CD4-positive, alpha-beta memory T cell (primary cell): ENCODE measurements at regions not wholly inside any gene's neighbourhood (a gene's known extent, or its start where the extent isn't known, plus 50 kb on each side); places are given as distances from the start of the nearest gene placed in this dataset.
"Not testable (repeated sequence)": the region's sequence is repeated elsewhere in the genome, so short reads cannot be mapped to it uniquely, and the experiment has no call there.

Experiments
- CTCF ChIA-PET: fragments of 350-600 bp; sonication (Branson Sonifier 250); formaldehyde crosslinking; loops from one replicate; lab custom pipeline; 2021; ENCODE audit warnings: inconsistent platforms; ENCODE audit not compliant: partially characterized antibody; lab: Charles Lee
- POLR2A ChIA-PET: fragments of 350-600 bp; sonication (Branson Sonifier 250); formaldehyde crosslinking; loops from one replicate; lab custom pipeline; 2021; ENCODE audit not compliant: partially characterized antibody; lab: Charles Lee
- DNase-seq, 5 donors: peaks; one replicate each; pipeline versions ENCODE4 v3.0.0 to v3.0.0-alpha.2; 2020 to 2022; ENCODE audit warnings: mixed read lengths in 1 of 5
- H3K27ac ChIP-seq: one replicate; pipeline ENCODE4 v1.7.0; 2013; ENCODE audit warnings: low read depth, low read length
- H3K27me3 ChIP-seq: 2 replicates; pipeline ENCODE4 v1.7.0; 2013; ENCODE audit warnings: mild to moderate bottlenecking, low read length, moderate library complexity; ENCODE audit not compliant: insufficient read depth
- H3K36me3 ChIP-seq: 2 replicates; pipeline ENCODE4 v1.7.0; 2013; ENCODE audit warnings: mild to moderate bottlenecking, low read length, moderate library complexity; ENCODE audit not compliant: insufficient read depth
- H3K4me1 ChIP-seq: 2 replicates; pipeline ENCODE4 v1.7.0; 2013; ENCODE audit warnings: mild to moderate bottlenecking, low read length, moderate library complexity; ENCODE audit not compliant: insufficient read depth
- H3K4me3 ChIP-seq, 2 donors: one replicate each; pipeline ENCODE4 v1.7.0; 2013; ENCODE audit warnings: low read length in 2 of 2, mild to moderate bottlenecking in 1 of 2
- H3K9me3 ChIP-seq, 2 donors: one replicate each; pipeline ENCODE4 v1.7.0; 2013; ENCODE audit warnings: low read length in 2 of 2, control low read depth in 1 of 2; ENCODE audit not compliant: control insufficient read depth in 1 of 2
- H3K27ac Mint-ChIP-seq, 7 donors: one replicate each; pipeline ENCODE4 v1.8.0; 2020 to 2021; ENCODE audit warnings: mixed read lengths in 7 of 7, mild to moderate bottlenecking in 6 of 7, inconsistent platforms in 3 of 7, moderate library complexity in 3 of 7
- H3K27me3 Mint-ChIP-seq, 2 donors: one replicate each; pipeline ENCODE4 v1.8.0; 2020 to 2021; ENCODE audit warnings: mixed read lengths in 2 of 2
- H3K36me3 Mint-ChIP-seq, 2 donors: one replicate each; pipeline ENCODE4 v1.8.0; 2020 to 2021; ENCODE audit warnings: mixed read lengths in 2 of 2, inconsistent platforms in 1 of 2, mild to moderate bottlenecking in 1 of 2
- H3K4me1 Mint-ChIP-seq, 4 donors: one replicate each; pipeline ENCODE4 v1.8.0; 2020 to 2021; ENCODE audit warnings: mixed read lengths in 4 of 4, mild to moderate bottlenecking in 1 of 4
- H3K4me3 Mint-ChIP-seq, 8 donors: one replicate each; pipeline ENCODE4 v1.8.0; 2020 to 2021; ENCODE audit warnings: mixed read lengths in 8 of 8, mild to moderate bottlenecking in 7 of 8, moderate library complexity in 6 of 8, inconsistent platforms in 3 of 8
- H3K9me3 Mint-ChIP-seq, 8 donors: one replicate each; pipeline ENCODE4 v1.8.0; 2020 to 2021; ENCODE audit warnings: mixed read lengths in 8 of 8, mild to moderate bottlenecking in 5 of 8, inconsistent platforms in 3 of 8, moderate library complexity in 1 of 8
- intact Hi-C: fragments of 100-400 bp; cut with micrococcal nuclease; formaldehyde crosslinking; loops from one replicate; pipeline ENCODE4 v1.15.1; 2023

DNA sequence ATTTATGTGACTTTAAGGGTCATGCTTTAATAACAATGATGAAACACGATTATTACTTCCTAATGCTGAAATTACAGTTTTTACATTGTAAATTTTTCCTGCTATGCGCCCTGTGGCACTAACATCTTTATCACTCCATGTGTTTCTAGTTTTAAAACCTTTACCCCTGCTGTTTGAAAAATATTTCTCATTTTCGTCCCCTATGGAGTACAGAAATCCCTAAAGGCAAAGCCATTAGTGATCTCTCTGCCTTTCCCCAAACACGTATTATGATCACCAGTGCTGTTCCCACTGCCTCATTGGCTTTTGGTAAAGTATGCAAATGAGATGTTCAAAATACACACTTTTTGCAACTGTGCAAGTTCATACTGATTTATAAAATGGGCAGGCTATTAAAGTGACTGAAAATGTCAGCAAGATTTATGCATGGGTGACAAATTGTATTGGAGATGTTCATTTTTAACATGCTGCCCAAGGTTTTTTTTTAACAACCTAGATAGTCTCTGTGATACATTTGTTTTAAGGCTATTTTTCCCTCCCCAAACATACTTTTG lies 1468.2 kb upstream of the ACVR2A start:
- Mint-ChIP-seq H3K4me1 (no peaks in the 10 kb centered on the region), H3K27me3 (no peaks in the 10 kb centered on the region), H3K27ac (no peak overlapping the region), H3K9me3 (peaks cover 0 to 12% (median 3%) of the 10 kb centered on the region in 8 donors), H3K36me3 (no peaks in the 10 kb centered on the region), H3K4me3 (no peak overlapping the region)
- POLR2A ChIA-PET, result no interaction called here
- intact Hi-C loops, result no loop called here
- no peak for DNase-seq
- Histone ChIP-seq H3K4me3 (no peak overlapping the region), H3K9me3 (no peaks in the 10 kb centered on the region), H3K27ac (no peak overlapping the region), H3K36me3 (no peaks in the 10 kb centered on the region), H3K4me1 (no peaks in the 10 kb centered on the region), H3K27me3 (no peaks in the 10 kb centered on the region)
- CTCF ChIA-PET, result no interaction called here

DNA sequence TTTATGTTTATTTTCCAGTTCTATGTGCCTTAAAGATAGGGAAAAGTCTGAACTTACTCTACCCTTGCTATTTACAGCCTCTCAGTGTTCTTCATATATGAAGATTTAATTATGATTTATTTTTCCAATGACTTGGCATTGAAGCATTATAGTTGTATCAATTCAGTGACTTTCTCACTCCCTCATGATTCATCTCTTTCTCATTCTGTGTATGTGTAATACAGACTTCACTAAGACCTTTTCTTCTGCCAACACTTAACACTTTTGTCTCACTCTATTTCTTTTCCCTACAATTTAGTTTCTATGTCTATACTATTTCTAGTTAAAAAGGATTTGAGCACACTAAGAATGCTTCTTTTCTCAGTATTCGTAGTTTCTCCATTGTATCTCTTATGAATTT lies 1470.3 kb upstream of the ACVR2A start:
- intact Hi-C loops, result no loop called here
- Mint-ChIP-seq H3K27me3 (no peaks in the 10 kb centered on the region), H3K4me1 (no peaks in the 10 kb centered on the region), H3K36me3 (no peaks in the 10 kb centered on the region), H3K27ac (no peak overlapping the region), H3K9me3 (peaks cover 0 to 20% (median 6%) of the 10 kb centered on the region in 8 donors), H3K4me3 (no peak overlapping the region)
- H3K4me3 ChIP-seq, result no peak overlapping the region
- POLR2A ChIA-PET, result no interaction called here
- no peaks in the 10 kb centered on the region for H3K36me3 ChIP-seq
- H3K27ac ChIP-seq, result no peak overlapping the region
- no peaks in the 10 kb centered on the region for H3K4me1 ChIP-seq
- H3K9me3 ChIP-seq, result no peaks in the 10 kb centered on the region
- CTCF ChIA-PET, result no interaction called here
- no peak for DNase-seq
- no peaks in the 10 kb centered on the region for H3K27me3 ChIP-seq

DNA sequence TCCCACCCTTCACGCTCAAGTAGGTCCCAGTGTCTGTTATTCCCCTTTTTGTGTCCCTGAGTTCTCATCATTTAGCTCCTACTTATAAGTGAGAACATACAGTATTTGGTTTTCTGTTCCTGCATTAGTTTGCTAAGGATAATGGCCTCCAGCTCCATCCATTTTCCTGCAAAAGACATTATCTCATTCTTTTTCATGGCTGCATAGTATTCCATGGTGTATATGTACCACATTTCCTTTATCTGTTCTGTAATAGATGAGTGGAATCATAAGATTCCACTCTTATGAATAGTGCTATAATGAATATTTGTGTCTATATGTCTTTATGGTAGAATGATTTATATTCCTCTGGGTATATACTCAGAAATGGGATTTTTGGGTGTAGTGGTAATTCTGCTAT lies 1473.5 kb upstream of the ACVR2A start:
- H3K4me3 ChIP-seq, H3K27me3 Mint-ChIP-seq, H3K36me3 Mint-ChIP-seq, H3K27ac ChIP-seq, H3K4me1 Mint-ChIP-seq, H3K27ac Mint-ChIP-seq, H3K4me1 ChIP-seq, H3K4me3 Mint-ChIP-seq, H3K36me3 ChIP-seq, H3K27me3 ChIP-seq, H3K9me3 ChIP-seq, POLR2A ChIA-PET, intact Hi-C loops, DNase-seq, CTCF ChIA-PET: not testable (repeated sequence)
- H3K9me3 Mint-ChIP-seq, result peaks cover 3 to 20% (median 6%) of the 10 kb centered on the region in 8 donors

DNA sequence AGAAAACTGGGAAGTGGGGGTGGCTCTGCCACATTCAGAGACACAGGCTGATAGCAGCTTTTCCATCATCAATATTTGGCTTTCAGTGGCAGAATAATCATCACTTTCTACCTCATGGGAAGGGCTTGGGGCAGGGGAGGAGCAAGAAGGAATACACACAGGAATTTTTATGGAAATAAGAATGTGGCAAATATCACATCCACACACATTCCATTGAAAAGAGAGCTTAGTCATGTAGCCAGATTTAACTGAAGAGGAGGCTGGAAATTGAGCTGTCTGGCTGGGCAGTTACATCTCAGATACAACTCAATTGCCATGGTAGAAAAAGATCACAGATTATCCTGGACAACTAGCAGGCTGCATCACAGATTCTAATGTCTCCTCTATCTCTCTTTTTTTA lies 1474.0 kb upstream of the ACVR2A start:
- intact Hi-C loops, result no loop called here
- Histone ChIP-seq H3K4me1 (no peaks in the 10 kb centered on the region), H3K4me3 (no peak overlapping the region), H3K9me3 (no peaks in the 10 kb centered on the region), H3K27me3 (no peaks in the 10 kb centered on the region), H3K36me3 (no peaks in the 10 kb centered on the region), H3K27ac (no peak overlapping the region)
- no peak for DNase-seq
- Mint-ChIP-seq H3K27me3 (no peaks in the 10 kb centered on the region), H3K27ac (no peak overlapping the region), H3K36me3 (no peaks in the 10 kb centered on the region), H3K4me1 (no peaks in the 10 kb centered on the region), H3K9me3 (peaks cover 3 to 20% (median 6%) of the 10 kb centered on the region in 8 donors), H3K4me3 (no peak overlapping the region)
- CTCF ChIA-PET, result no interaction called here
- POLR2A ChIA-PET, result no interaction called here

DNA sequence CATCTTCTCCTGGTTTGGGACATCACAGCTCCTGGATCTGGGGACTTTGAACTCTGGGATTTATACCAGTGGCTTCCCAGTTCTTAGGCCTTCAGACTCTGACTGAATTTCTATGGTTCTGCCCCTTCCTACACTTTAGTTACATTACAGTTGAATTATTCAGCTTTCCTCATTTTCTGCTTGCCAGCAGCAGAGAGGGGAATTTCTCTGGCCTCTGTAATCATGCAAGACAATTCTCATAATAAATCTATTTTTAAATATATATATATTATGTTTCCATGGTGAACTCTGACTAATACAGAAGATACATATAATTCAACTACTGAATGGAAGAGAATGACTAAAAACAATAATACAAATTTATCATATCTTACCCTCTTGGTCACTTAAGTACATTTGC lies 1478.6 kb upstream of the ACVR2A start:
- DNase-seq, result no peak
- H3K4me1 ChIP-seq, result no peaks in the 10 kb centered on the region
- Mint-ChIP-seq H3K4me3 (no peak overlapping the region), H3K9me3 (peaks cover 3 to 9% (median 5%) of the 10 kb centered on the region in 8 donors), H3K4me1 (no peaks in the 10 kb centered on the region), H3K27ac (no peak overlapping the region), H3K27me3 (no peaks in the 10 kb centered on the region), H3K36me3 (no peaks in the 10 kb centered on the region)
- H3K9me3 ChIP-seq, result no peaks in the 10 kb centered on the region
- POLR2A ChIA-PET, result no interaction called here
- no peak overlapping the region for H3K4me3 ChIP-seq
- intact Hi-C loops, result no loop called here
- no peak overlapping the region for H3K27ac ChIP-seq
- no peaks in the 10 kb centered on the region for H3K36me3 ChIP-seq
- CTCF ChIA-PET, result no interaction called here
- H3K27me3 ChIP-seq, result no peaks in the 10 kb centered on the region

DNA sequence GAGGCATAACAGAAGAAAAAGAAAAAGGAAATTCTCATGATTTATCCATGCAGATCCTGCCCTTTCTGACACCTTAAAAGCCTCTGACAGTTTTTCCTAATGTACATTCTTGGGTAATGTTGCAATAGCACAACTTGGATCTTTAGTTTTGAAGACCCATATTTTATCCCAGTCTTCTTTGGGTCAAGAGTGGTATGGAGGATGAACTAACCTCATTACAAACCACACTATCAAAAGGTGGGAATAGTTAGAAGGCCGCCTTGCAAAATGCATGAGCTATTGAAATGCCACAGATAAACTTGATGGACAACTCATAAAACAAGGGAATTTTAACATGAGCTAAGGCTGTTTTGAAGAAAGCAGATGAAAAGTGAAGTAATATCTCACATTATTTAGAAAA lies 1479.8 kb upstream of the ACVR2A start:
- Histone ChIP-seq H3K9me3 (no peaks in the 10 kb centered on the region), H3K27me3 (no peaks in the 10 kb centered on the region), H3K4me1 (no peaks in the 10 kb centered on the region), H3K4me3 (no peak overlapping the region), H3K27ac (no peak overlapping the region), H3K36me3 (no peaks in the 10 kb centered on the region)
- ChIA-PET POLR2A (no interaction called here), CTCF (no interaction called here)
- intact Hi-C loops, result no loop called here
- H3K36me3 Mint-ChIP-seq, result no peaks in the 10 kb centered on the region
- no peak for DNase-seq
- no peak overlapping the region for H3K4me3 Mint-ChIP-seq
- no peak overlapping the region for H3K27ac Mint-ChIP-seq
- no peaks in the 10 kb centered on the region for H3K4me1 Mint-ChIP-seq
- H3K27me3 Mint-ChIP-seq, result no peaks in the 10 kb centered on the region
- peaks cover 0 to 5% (median 3%) of the 10 kb centered on the region in 8 donors for H3K9me3 Mint-ChIP-seq

DNA sequence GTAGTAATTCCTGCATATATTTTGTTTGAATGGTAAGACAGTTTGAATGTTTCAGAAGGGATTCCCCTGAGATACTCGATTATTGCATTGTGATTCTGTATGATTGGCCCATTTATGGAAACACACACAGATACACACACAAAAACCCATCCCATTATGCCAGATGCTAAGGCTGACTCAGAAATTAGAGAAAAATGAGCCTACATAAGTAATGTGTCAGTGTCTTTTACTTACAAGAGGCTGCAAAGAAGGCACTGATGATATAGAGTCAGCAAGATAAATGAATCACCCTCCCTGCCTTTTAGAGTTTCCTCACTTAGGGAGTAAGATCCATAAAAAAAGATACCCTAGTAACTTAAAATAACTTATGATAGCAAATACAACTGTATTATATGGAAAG lies 1481.1 kb upstream of the ACVR2A start:
- CTCF ChIA-PET, result no interaction called here
- intact Hi-C loops, result no loop called here

DNA sequence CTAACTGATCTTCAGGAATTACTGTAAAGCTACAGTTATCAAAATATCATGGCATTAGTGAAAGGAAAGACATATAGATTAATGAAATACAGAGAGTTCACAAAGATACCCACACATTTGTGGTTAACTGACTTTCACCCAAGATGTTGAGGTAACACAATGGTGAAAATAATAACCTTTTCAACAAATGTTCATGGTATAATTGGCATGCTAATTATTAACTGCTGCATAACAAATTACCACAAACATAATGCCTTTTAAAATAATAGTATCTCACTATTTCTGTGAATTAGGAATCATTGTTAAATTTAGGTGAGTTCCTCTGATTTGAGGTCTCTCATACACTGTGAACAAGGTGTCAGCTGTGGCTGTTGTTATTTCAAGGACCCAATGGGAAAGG lies 1493.1 kb upstream of the ACVR2A start:
- Mint-ChIP-seq H3K4me3 (no peak overlapping the region), H3K27me3 (no peaks in the 10 kb centered on the region), H3K36me3 (no peaks in the 10 kb centered on the region), H3K4me1 (no peaks in the 10 kb centered on the region), H3K27ac (no peak overlapping the region), H3K9me3 (peaks cover 0 to 7% (median 0%) of the 10 kb centered on the region in 8 donors)
- H3K36me3 ChIP-seq, result no peaks in the 10 kb centered on the region
- H3K9me3 ChIP-seq, result no peaks in the 10 kb centered on the region
- ChIA-PET POLR2A (no interaction called here), CTCF (no interaction called here)
- no peak overlapping the region for H3K27ac ChIP-seq
- no peaks in the 10 kb centered on the region for H3K4me1 ChIP-seq
- H3K4me3 ChIP-seq, result no peak overlapping the region
- intact Hi-C loops, result no loop called here
- H3K27me3 ChIP-seq, result no peaks in the 10 kb centered on the region
- DNase-seq, result no peak

More for the DNA sequence above, 1481.1 kb upstream of the ACVR2A start:
- peaks cover 0 to 5% (median under 1%) of the 10 kb centered on the region in 8 donors for H3K9me3 Mint-ChIP-seq
- no peaks in the 10 kb centered on the region for H3K27me3 ChIP-seq
- H3K27me3 Mint-ChIP-seq, result no peaks in the 10 kb centered on the region
- H3K4me3 Mint-ChIP-seq, result no peak overlapping the region
- no peaks in the 10 kb centered on the region for H3K4me1 Mint-ChIP-seq
- no peaks in the 10 kb centered on the region for H3K9me3 ChIP-seq
- DNase-seq, result no peak
- no peaks in the 10 kb centered on the region for H3K36me3 ChIP-seq
- no peak overlapping the region for H3K4me3 ChIP-seq
- POLR2A ChIA-PET, result no interaction called here
- no peaks in the 10 kb centered on the region for H3K4me1 ChIP-seq
- H3K36me3 Mint-ChIP-seq, result no peaks in the 10 kb centered on the region
- H3K27ac ChIP-seq, result no peak overlapping the region
- no peak overlapping the region for H3K27ac Mint-ChIP-seq
